ENCODE measurements at regions not wholly inside any gene's neighbourhood (a gene's known extent, or its start where the extent isn't known, plus 50 kb on each side); places are given as distances from the start of the nearest gene placed in this dataset.

DNA sequence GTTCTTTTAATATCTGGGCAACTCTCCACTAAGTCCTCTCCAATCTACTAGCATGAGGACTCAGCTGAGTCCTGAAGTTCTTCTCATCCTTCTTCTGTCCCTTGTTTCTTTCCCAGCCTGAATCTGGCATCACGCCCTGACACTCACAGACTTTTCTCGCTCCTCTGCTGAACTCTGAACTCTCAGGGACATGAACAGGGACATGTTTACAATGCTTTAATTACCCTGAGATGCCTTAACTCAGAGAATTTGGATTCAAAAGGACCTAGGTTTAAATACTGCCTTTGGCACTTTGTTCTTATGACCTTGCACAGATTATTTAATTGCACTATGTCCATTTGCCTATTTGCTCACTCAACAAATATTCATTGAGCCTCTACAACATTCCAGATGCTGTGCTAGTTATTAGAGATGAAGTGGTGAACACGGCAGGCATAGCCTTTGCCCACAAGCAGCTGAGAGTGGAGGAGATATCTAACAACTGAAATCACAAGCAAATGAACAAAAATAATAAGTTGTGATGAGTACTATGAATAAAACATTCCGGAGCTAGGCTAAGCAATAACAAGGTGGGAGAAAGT, 106.0 kb downstream of the ADRB2 start:
- TF ChIP-seq, protein P1, sequence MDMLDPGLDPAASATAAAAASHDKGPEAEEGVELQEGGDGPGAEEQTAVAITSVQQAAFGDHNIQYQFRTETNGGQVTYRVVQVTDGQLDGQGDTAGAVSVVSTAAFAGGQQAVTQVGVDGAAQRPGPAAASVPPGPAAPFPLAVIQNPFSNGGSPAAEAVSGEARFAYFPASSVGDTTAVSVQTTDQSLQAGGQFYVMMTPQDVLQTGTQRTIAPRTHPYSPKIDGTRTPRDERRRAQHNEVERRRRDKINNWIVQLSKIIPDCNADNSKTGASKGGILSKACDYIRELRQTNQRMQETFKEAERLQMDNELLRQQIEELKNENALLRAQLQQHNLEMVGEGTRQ (IDR thresholded peaks at IDR 0.05; ENCODE audit: low read depth, low read length): no peak
- TF ChIP-seq, protein P2, sequence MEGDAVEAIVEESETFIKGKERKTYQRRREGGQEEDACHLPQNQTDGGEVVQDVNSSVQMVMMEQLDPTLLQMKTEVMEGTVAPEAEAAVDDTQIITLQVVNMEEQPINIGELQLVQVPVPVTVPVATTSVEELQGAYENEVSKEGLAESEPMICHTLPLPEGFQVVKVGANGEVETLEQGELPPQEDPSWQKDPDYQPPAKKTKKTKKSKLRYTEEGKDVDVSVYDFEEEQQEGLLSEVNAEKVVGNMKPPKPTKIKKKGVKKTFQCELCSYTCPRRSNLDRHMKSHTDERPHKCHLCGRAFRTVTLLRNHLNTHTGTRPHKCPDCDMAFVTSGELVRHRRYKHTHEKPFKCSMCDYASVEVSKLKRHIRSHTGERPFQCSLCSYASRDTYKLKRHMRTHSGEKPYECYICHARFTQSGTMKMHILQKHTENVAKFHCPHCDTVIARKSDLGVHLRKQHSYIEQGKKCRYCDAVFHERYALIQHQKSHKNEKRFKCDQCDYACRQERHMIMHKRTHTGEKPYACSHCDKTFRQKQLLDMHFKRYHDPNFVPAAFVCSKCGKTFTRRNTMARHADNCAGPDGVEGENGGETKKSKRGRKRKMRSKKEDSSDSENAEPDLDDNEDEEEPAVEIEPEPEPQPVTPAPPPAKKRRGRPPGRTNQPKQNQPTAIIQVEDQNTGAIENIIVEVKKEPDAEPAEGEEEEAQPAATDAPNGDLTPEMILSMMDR (conservative IDR thresholded peaks at IDR 0.05; ENCODE audit: low read depth, low read length): no peak

Data from IMR-90 (cell line).